ENCODE measurements at regions not wholly inside any gene's neighbourhood (a gene's known extent, or its start where the extent isn't known, plus 50 kb on each side); places are given as distances from the start of the nearest gene placed in this dataset.

DNA sequence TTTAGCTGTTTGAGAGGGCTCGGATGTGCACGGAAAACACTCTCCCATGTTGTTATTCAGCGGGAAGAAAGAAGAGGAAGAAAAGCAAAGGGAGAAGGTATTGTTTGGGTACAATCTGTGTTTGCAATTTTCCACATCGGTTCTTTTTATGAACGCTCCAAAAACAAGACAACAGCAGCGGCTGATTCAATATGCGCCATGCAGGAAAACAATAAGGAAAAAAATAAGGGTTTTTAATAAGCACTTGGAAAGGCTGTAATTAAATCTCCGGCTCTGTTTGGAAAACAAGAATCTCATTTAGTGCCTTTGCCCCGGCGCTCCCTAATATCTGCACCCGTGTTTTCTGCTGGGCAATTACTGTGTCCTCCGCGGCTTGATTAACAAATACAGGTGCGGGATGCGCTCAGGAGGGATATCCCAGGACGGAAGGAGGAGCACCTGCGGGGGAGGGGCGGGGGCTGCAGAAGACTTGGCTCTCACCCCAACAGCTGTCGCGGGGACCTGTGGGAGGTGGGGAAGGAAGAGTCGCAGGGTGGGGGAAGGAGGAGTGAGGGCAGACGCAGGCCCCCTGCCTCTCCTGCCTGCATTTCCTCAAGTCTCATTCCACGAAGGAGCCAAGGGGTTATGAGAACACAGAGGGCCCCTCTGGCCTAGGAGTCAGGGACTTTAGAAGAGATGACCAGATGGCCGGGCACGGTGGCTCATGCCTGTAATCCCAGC lies 181.5 kb upstream of the PODXL start:
- DNase-seq (ENCODE audit: low read depth) = no peak
- H3K4me3 ChIP-seq (ENCODE audit: low read depth, low read length) = no peak overlapping the region
- TF ChIP-seq, protein P1, sequence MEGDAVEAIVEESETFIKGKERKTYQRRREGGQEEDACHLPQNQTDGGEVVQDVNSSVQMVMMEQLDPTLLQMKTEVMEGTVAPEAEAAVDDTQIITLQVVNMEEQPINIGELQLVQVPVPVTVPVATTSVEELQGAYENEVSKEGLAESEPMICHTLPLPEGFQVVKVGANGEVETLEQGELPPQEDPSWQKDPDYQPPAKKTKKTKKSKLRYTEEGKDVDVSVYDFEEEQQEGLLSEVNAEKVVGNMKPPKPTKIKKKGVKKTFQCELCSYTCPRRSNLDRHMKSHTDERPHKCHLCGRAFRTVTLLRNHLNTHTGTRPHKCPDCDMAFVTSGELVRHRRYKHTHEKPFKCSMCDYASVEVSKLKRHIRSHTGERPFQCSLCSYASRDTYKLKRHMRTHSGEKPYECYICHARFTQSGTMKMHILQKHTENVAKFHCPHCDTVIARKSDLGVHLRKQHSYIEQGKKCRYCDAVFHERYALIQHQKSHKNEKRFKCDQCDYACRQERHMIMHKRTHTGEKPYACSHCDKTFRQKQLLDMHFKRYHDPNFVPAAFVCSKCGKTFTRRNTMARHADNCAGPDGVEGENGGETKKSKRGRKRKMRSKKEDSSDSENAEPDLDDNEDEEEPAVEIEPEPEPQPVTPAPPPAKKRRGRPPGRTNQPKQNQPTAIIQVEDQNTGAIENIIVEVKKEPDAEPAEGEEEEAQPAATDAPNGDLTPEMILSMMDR (conservative IDR thresholded peaks at IDR 0.05; ENCODE audit: low read depth, low read length) = no peak

DNA sequence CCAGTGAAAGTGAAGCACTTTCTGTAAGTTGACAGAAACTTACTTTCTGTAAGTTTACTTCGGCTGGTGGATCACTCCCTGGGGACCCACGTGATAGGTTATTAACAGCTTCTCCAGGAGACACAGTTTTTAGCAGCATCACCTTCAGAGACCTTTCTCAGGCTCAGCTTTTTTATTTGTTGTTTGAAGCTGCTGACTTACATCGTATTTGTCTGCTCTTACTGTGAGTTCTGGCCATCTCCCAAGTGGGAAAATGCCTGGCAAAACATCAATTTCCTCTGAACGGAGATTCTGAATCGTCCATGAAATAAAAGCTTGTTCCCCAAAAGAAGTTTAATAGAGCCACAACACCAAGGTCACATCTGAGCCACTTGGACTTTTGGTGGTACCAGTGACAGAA lies 178.7 kb upstream of the PODXL start:
- TF ChIP-seq, protein P1 (conservative IDR thresholded peaks at IDR 0.05; ENCODE audit: low read depth, low read length) = no peak
- DNase-seq (ENCODE audit: low read depth) = no peak
- no peak overlapping the region for H3K4me3 ChIP-seq (ENCODE audit: low read depth, low read length)

DNA sequence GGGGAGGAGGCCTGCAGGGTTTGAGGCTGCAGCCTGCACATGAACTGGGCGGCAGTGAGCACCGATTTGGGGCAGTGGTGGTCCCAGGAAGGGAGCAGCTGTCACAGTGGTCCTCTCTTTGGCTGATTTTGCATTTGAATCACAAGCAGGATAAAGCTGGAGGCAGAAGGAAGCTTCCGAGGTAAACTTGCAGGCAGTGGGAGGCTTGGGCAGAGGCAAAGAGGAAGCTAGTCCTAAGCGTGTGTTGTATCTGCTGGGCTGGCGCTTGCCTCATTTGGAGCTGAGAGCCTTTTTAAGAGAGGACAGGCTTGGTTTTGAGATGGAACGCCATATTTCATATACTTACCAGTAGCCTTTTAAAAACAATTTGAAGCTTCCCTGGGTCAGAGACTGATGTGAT lies 177.2 kb upstream of the PODXL start:
- DNase-seq (ENCODE audit: low read depth) = no peak
- no peak overlapping the region for H3K4me3 ChIP-seq (ENCODE audit: low read depth, low read length)
- TF ChIP-seq, protein P1 (conservative IDR thresholded peaks at IDR 0.05; ENCODE audit: low read depth, low read length) = no peak

DNA sequence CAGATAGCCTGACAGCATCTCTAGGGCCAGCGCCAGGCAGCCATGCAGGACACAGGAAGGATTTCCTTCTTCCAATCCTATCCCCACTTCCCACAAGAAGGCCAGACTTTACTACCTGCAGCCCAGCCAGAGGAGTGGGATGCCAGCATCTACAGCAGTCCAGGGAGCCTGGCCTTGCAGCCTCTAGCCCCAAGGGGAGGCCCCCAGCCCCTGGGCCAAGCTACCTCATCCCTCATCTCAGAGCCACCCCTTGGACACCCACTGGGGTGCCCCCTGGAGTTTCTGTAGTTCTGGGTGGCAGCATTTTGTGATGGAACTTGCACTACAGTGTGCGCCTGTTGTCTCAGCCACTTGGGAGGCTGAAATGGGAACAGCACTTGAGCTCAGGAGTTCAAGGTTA lies 170.8 kb upstream of the PODXL start:
- no peak for DNase-seq (ENCODE audit: low read depth)
- TF ChIP-seq, protein P1 (conservative IDR thresholded peaks at IDR 0.05; ENCODE audit: low read depth, low read length) = no peak
- H3K4me3 ChIP-seq (ENCODE audit: low read depth, low read length) = no peak overlapping the region

DNA sequence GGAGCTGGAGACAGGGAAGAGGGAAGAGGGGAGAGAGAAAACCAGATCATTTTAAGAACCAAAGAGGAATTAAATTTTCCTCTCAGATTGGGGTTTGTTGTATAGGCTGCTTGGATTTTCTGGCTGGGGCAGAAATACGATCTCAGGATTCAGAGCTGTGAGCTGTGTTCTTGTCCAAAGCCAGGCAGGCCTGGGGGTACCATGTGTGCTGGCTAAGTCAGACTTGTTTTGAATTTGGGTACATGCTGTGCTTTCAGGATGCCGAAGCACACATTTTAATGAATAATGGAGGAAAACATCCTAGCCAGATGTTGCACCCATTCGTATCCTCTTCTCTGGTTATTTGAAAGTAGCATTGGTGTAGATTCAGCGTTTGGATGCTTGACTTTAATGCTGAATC lies 170.3 kb upstream of the PODXL start:
- no peak for DNase-seq (ENCODE audit: low read depth)
- TF ChIP-seq, protein P1 (conservative IDR thresholded peaks at IDR 0.05; ENCODE audit: low read depth, low read length) = no peak

DNA sequence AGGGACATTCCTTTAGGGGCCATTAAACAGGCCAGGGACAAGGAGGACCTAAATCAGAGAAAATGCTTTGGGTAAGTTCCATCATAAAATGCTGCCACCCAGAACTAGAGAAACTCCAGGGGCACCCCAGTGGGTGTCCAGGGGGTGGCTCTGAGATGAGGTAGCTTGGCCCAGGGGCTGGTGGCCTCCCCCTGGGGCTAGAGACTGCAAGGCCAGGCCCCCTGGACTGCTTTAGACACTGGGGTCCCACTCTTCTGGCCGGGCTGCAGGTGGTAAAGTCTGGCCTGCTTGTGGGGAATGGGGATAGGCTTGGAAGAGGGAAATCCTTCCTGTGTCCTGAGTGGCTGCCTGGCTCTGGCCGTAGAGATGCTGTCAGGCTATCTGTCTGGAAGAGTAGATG lies 169.6 kb upstream of the PODXL start:
- H3K4me3 ChIP-seq (ENCODE audit: low read depth, low read length) = no peak overlapping the region
- DNase-seq (ENCODE audit: low read depth) = no peak
- TF ChIP-seq, protein P1 (conservative IDR thresholded peaks at IDR 0.05; ENCODE audit: low read depth, low read length) = no peak

More for the DNA sequence above, 170.3 kb upstream of the PODXL start:
- H3K4me3 ChIP-seq (ENCODE audit: low read depth, low read length) = no peak overlapping the region

DNA sequence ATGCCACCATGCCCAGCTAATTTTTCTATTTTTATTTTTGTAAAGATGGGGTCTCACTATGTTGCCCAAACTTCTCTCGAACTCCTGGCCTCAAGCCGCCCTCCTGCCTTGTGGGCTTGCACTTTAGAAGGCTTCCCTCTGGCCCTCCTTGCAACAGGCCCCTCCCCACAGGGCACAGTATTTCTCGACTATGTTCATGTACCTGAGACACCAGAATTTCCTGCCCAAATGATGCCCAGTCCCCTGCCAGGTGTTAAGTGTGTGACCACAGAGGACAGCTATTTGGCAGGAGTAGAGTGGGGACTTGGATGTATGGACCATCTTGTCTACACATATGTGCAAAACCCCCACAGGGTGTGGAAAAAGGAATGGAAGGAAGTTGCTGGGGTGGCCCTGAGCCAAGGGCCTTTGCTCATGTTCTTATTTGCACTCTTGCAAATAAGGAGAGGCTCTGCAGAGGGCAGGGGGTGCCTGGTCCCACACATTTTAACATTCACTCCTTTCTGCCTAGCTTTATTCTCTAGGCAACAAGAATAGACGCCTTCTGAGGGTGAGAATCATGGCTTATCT lies 168.4 kb upstream of the PODXL start:
- DNase-seq (ENCODE audit: low read depth) = no peak
- no peak overlapping the region for H3K4me3 ChIP-seq (ENCODE audit: low read depth, low read length)
- TF ChIP-seq, protein P1 (conservative IDR thresholded peaks at IDR 0.05; ENCODE audit: low read depth, low read length) = no peak
